HepG2 (cell line): ENCODE measurements at regions not wholly inside any gene's neighbourhood (a gene's known extent, or its start where the extent isn't known, plus 50 kb on each side); places are given as distances from the start of the nearest gene placed in this dataset.

ENCODE experiments used
- ATF7-NPFF ChIP-seq: sonication (generic); formaldehyde crosslinking; IDR thresholded peaks from 2 replicates; pipeline ENCODE4 v1.8.1; 2023; ENCODE audit warnings: mild to moderate bottlenecking, low read depth, missing genetic modification reagents, moderate library complexity
- CHCHD3 ChIP-seq: sonication (generic); formaldehyde crosslinking; IDR thresholded peaks from 2 replicates; pipeline ENCODE4 v1.8.0; 2022; ENCODE audit warnings: mild to moderate bottlenecking, missing genetic modification reagents, moderate library complexity
- GPBP1L1 ChIP-seq: sonication (generic); formaldehyde crosslinking; IDR thresholded peaks from 2 replicates; pipeline ENCODE4 v1.5.0; 2020; ENCODE audit warnings: mild to moderate bottlenecking, missing genetic modification reagents
- HNF4G ChIP-seq, 2 experiments: sonication (generic) in 1 of 2; formaldehyde crosslinking in 1 of 2; IDR thresholded peaks; 2 replicates each; pipeline versions ENCODE4 v1.4.0 to v1.6.1; 2011 to 2020; ENCODE audit warnings: borderline replicate concordance in 2 of 2, low read depth in 2 of 2, mild to moderate bottlenecking in 2 of 2, low read length in 1 of 2, missing genetic modification reagents in 1 of 2, moderate library complexity in 1 of 2
- MED1 ChIP-seq: sonication (generic); formaldehyde crosslinking; IDR thresholded peaks from 2 replicates; pipeline ENCODE4 v1.4.0; 2020; ENCODE audit warnings: missing genetic modification reagents
- PRDM15 ChIP-seq: sonication (generic); formaldehyde crosslinking; IDR thresholded peaks from 2 replicates; pipeline ENCODE4 v1.4.0; 2020; ENCODE audit warnings: missing genetic modification reagents
- RFX5 ChIP-seq: IDR thresholded peaks from 2 replicates; pipeline ENCODE4 v1.6.1; 2011; ENCODE audit warnings: low read depth, low read length, improper control_type of control experiment
- SRSF1 ChIP-seq: fragments of 200-400 bp; formaldehyde crosslinking; optimal IDR thresholded peaks from 2 replicates; pipeline ENCODE3; 2017; ENCODE audit warnings: mild to moderate bottlenecking, low read depth, low read length, moderate library complexity
- ZBTB26 ChIP-seq: IDR thresholded peaks from 2 replicates; pipeline ENCODE4 v1.6.1; 2016; ENCODE audit warnings: missing compliant biosample characterization, missing genetic modification reagents, borderline replicate concordance
- ZFY ChIP-seq: sonication (generic); formaldehyde crosslinking; IDR thresholded peaks from 2 replicates; pipeline ENCODE4 v1.4.0; 2020; ENCODE audit warnings: missing genetic modification reagents
- ZNF138 ChIP-seq: sonication (generic); formaldehyde crosslinking; IDR thresholded peaks from 2 replicates; pipeline ENCODE4 v1.5.0; 2020; ENCODE audit warnings: mild to moderate bottlenecking, low read depth, missing genetic modification reagents
- ZNF703 ChIP-seq: sonication (generic); formaldehyde crosslinking; IDR thresholded peaks from 2 replicates; pipeline ENCODE4 v1.5.1; 2020; ENCODE audit warnings: missing genetic modification reagents, mild to moderate bottlenecking, moderate library complexity, borderline replicate concordance
- ZNF720 ChIP-seq: sonication (generic); formaldehyde crosslinking; IDR thresholded peaks from 2 replicates; pipeline ENCODE4 v1.4.0; 2020; ENCODE audit warnings: missing genetic modification reagents
- ZNF746 ChIP-seq: sonication (generic); formaldehyde crosslinking; IDR thresholded peaks from 2 replicates; pipeline ENCODE4 v1.8.0; 2022; ENCODE audit warnings: mild to moderate bottlenecking, missing genetic modification reagents

- TF ChIP-seq PRDM15 (CRISPR knock-in tag) (no peak), ZNF703 (no peak), HNF4G (IDR thresholded peaks at IDR 0.05; ENCODE audit: borderline replicate concordance, low read depth, low read length) (no peak), HNF4G (CRISPR knock-in tag; IDR thresholded peaks at IDR 0.05; ENCODE audit: borderline replicate concordance, low read depth) (no peak), ZFY (no peak), SRSF1 (no peak), ZNF138 (CRISPR knock-in tag) (no peak), GPBP1L1 (CRISPR knock-in tag) (no peak), MED1 (CRISPR knock-in tag) (0 out of 2 replicates have a peak, but pooled peaks have one; percentile 22), RFX5 (no peak), ZNF746 (CRISPR knock-in tag) (no peak), ATF7-NPFF (CRISPR knock-in tag) (no peak), ZBTB26 (no peak), ZNF720 (no peak), CHCHD3 (CRISPR knock-in tag) (no peak)
Measured at GRCh38 chr18:23077493-23078256, 57.6 kb upstream of the CABLES1 start (continued).
